ENCODE measurements at regions not wholly inside any gene's neighbourhood (a gene's known extent, or its start where the extent isn't known, plus 50 kb on each side); places are given as distances from the start of the nearest gene placed in this dataset.

- no peak overlapping the region for H3K4me3 ChIP-seq
- no peak for FAIRE-seq
- ATAC-seq, result no peak
- no peak for DNase-seq (ENCODE audit: low read depth in 1 of 2, low spot score in 1 of 2)
- 75% methylated on average over 3 of the region's 3 CpGs for WGBS (ENCODE audit: missing lambda C conversion rate)
- ChIA-PET POLR2A (no interaction called here), CTCF (no interaction called here)
- no peak overlapping the region for H3K27ac ChIP-seq
- no peak for TF ChIP-seq RAD21 (conservative IDR thresholded peaks at IDR 0.05 in 1 of 2, IDR thresholded peaks at IDR 0.05 in 1 of 2)
- TF ChIP-seq KDM1A (IDR thresholded peaks at IDR 0.05; ENCODE audit: low read depth), result no peak
- TF ChIP-seq BHLHE40 (IDR thresholded peaks at IDR 0.05; ENCODE audit: low read depth, low read length), result no peak
- TF ChIP-seq POLR2A (IDR thresholded peaks at IDR 0.05; ENCODE audit: low read length), result no peak
- TF ChIP-seq ZC3H11A (IDR thresholded peaks at IDR 0.05), result no peak
- no peak for TF ChIP-seq PHF8 (IDR thresholded peaks at IDR 0.05; ENCODE audit: borderline replicate concordance, low read depth)
- no peak for TF ChIP-seq KDM5A (IDR thresholded peaks at IDR 0.05)
- TF ChIP-seq CHD4 (IDR thresholded peaks at IDR 0.05; ENCODE audit: borderline replicate concordance), result no peak
- no peak for TF ChIP-seq MAZ (IDR thresholded peaks at IDR 0.05; ENCODE audit: borderline replicate concordance, low read depth, low read length)
- no peak for TF ChIP-seq EHMT2 (IDR thresholded peaks at IDR 0.05; ENCODE audit: low read depth)
- no peak for TF ChIP-seq EP300 (IDR thresholded peaks at IDR 0.05)
- TF ChIP-seq POLR2AphosphoS2 (conservative IDR thresholded peaks at IDR 0.05; ENCODE audit: low read length), result no peak
- TF ChIP-seq MYC (IDR thresholded peaks at IDR 0.05; ENCODE audit: borderline replicate concordance, low read length), result no peak
- no peak for TF ChIP-seq HOXB13 (CRISPR knock-in tag; IDR thresholded peaks at IDR 0.05; ENCODE audit: low read depth)
- H3K4me2 ChIP-seq, result no peak overlapping the region
- peaks cover 4% of the 10 kb centered on the region; the same call in 1 of the 3 replicates for H3K4me1 ChIP-seq
- no peaks in the 10 kb centered on the region for H3K9me3 ChIP-seq
Measured at GRCh38 chr4:123278755-123279154, 117.8 kb upstream of the SPRY1 start.

GRCh38 chr4:123283371-123283895, 113.2 kb upstream of the SPRY1 start:
- H3K27ac ChIP-seq, result no peak overlapping the region
- no peak for TF ChIP-seq FOSB (CRISPR knock-in tag; IDR thresholded peaks at IDR 0.05)
- no peak for TF ChIP-seq HDAC2 (IDR thresholded peaks at IDR 0.05)
- TF ChIP-seq BCL3 (IDR thresholded peaks at IDR 0.05), result no peak
- no peak for TF ChIP-seq HOXB5 (CRISPR knock-in tag; IDR thresholded peaks at IDR 0.05)
- TF ChIP-seq REST (IDR thresholded peaks at IDR 0.05), result no peak
- no peak for TF ChIP-seq HMGXB4 (CRISPR knock-in tag; IDR thresholded peaks at IDR 0.05; ENCODE audit: borderline replicate concordance)
- no peak for TF ChIP-seq MAX (IDR thresholded peaks at IDR 0.05)
- no peak for TF ChIP-seq KDM5A (IDR thresholded peaks at IDR 0.05)
- TF ChIP-seq EHMT2 (IDR thresholded peaks at IDR 0.05; ENCODE audit: low read depth), result no peak
- no peak for TF ChIP-seq ELK1 (IDR thresholded peaks at IDR 0.05; ENCODE audit: low read depth, low read length)
- TF ChIP-seq KDM1A (IDR thresholded peaks at IDR 0.05; ENCODE audit: low read depth), result no peak
- TF ChIP-seq ZFP36 (IDR thresholded peaks at IDR 0.05; ENCODE audit: borderline replicate concordance, partially characterized antibody), result no peak
- no peak for TF ChIP-seq EHF (CRISPR knock-in tag; IDR thresholded peaks at IDR 0.05)
- no peak for TF ChIP-seq MYC (IDR thresholded peaks at IDR 0.05; ENCODE audit: borderline replicate concordance, low read length)
- TF ChIP-seq POLR2AphosphoS2 (conservative IDR thresholded peaks at IDR 0.05; ENCODE audit: low read length), result no peak
- TF ChIP-seq GATA3 (IDR thresholded peaks at IDR 0.05; ENCODE audit: borderline replicate concordance), result no peak
- no peak for TF ChIP-seq HOXB13 (CRISPR knock-in tag; IDR thresholded peaks at IDR 0.05; ENCODE audit: low read depth)
- WGBS (ENCODE audit: missing lambda C conversion rate), result 90% methylated on average over 3 of the region's 3 CpGs
- H3K4me1 ChIP-seq, result peaks cover 4% of the 10 kb centered on the region; the same call in 1 of the 3 replicates
- ChIA-PET POLR2A (no interaction called here), CTCF (no interaction called here)
- H3K4me3 ChIP-seq, result no peak overlapping the region
- ATAC-seq (no peak), DNase-seq (ENCODE audit: low read depth in 1 of 2, low spot score in 1 of 2) (no peak), FAIRE-seq (no peak)
- H3K9me3 ChIP-seq, result no peaks in the 10 kb centered on the region
- H3K4me2 ChIP-seq, result no peak overlapping the region
